ENCODE measurements at regions not wholly inside any gene's neighbourhood (a gene's known extent, or its start where the extent isn't known, plus 50 kb on each side); places are given as distances from the start of the nearest gene placed in this dataset.

DNA sequence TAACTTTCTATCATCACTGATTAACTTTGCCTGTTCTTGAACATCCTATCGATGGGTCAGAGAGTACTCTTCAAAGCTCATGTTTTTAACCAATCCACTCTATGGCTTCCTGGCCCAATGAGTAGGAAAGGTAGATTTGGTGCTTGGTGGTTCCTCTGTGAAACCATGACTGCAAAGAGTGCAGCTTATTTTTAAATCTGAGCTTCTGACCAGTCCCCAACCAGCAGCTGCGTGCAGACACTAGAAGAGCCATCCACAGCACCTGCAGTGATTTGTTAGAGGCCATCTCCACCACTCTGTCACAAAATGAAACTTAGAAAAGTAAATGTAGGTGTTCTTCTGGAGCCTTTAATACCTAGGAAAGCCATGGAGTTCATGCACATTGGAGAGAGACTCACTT lies 107.3 kb upstream of the WWC1 start:
- H3K9me2 ChIP-seq (replicated peaks; ENCODE audit: insufficient read depth), result no peaks in the 10 kb centered on the region
- H3K4me3 ChIP-seq, result no peak overlapping the region
- WGBS (ENCODE audit: low lambda C conversion rate, missing lambda C conversion rate), result 96% methylated on average over 2 of the region's 2 CpGs
- H3K27ac ChIP-seq, result no peak overlapping the region
- H3K4me2 ChIP-seq, result no peak overlapping the region
- H2AFZ ChIP-seq, result no peak overlapping the region
- TF ChIP-seq CTCF (IDR thresholded peaks at IDR 0.05; ENCODE audit: poor library complexity), result no peak
- TF ChIP-seq EZH2 (IDR thresholded peaks at IDR 0.05; ENCODE audit: borderline replicate concordance), result no peak
- TF ChIP-seq EZH2phosphoT487 (IDR thresholded peaks at IDR 0.05; ENCODE audit: low read depth, severe bottlenecking, unreplicated experiment), result no peak
- peaks cover 3% of the 10 kb centered on the region for H3K4me1 ChIP-seq (ENCODE audit: insufficient read depth)
- DNase-seq (ENCODE audit: low spot score), result no peak
- no peaks in the 10 kb centered on the region for H3K79me2 ChIP-seq
- H4K20me1 ChIP-seq (ENCODE audit: insufficient read depth, poor library complexity, severe bottlenecking), result no peaks in the 10 kb centered on the region
- no peaks in the 10 kb centered on the region for H3K9me3 ChIP-seq (ENCODE audit: low read depth)
- no peaks in the 10 kb centered on the region for H3K36me3 ChIP-seq (replicated peaks; ENCODE audit: insufficient read depth, low read depth)
- no peaks in the 10 kb centered on the region for H3K27me3 ChIP-seq

GRCh38 chr5:168186289-168187074 lies 105.0 kb upstream of the WWC1 start:
- Histone ChIP-seq H3K9me2 (replicated peaks; ENCODE audit: insufficient read depth) (no peaks in the 10 kb centered on the region), H3K4me1 (ENCODE audit: insufficient read depth) (no peaks in the 10 kb centered on the region), H3K79me2 (no peaks in the 10 kb centered on the region), H4K20me1 (ENCODE audit: insufficient read depth, poor library complexity, severe bottlenecking) (no peaks in the 10 kb centered on the region), H2AFZ (no peak overlapping the region), H3K4me2 (no peak overlapping the region), H3K4me3 (no peak overlapping the region), H3K9me3 (ENCODE audit: low read depth) (no peaks in the 10 kb centered on the region), H3K36me3 (replicated peaks; ENCODE audit: insufficient read depth, low read depth) (no peaks in the 10 kb centered on the region), H3K27me3 (no peaks in the 10 kb centered on the region), H3K27ac (no peak overlapping the region)
- peak; percentile 19 for DNase-seq (ENCODE audit: low spot score)
- no peak for TF ChIP-seq EZH2phosphoT487 (IDR thresholded peaks at IDR 0.05; ENCODE audit: low read depth, severe bottlenecking, unreplicated experiment)
- 72% methylated on average over 18 of the region's 18 CpGs for WGBS (ENCODE audit: low lambda C conversion rate, missing lambda C conversion rate)

GRCh38 chr5:168187614-168188013 lies 103.8 kb upstream of the WWC1 start:
- Histone ChIP-seq H3K4me2 (no peak overlapping the region), H3K9me3 (ENCODE audit: low read depth) (no peaks in the 10 kb centered on the region), H3K9me2 (replicated peaks; ENCODE audit: insufficient read depth) (no peaks in the 10 kb centered on the region), H3K79me2 (no peaks in the 10 kb centered on the region), H4K20me1 (ENCODE audit: insufficient read depth, poor library complexity, severe bottlenecking) (no peaks in the 10 kb centered on the region), H3K4me3 (no peak overlapping the region), H3K27ac (no peak overlapping the region), H3K36me3 (replicated peaks; ENCODE audit: insufficient read depth, low read depth) (no peaks in the 10 kb centered on the region), H3K27me3 (no peaks in the 10 kb centered on the region), H2AFZ (no peak overlapping the region), H3K4me1 (ENCODE audit: insufficient read depth) (no peaks in the 10 kb centered on the region)
- WGBS (ENCODE audit: low lambda C conversion rate, missing lambda C conversion rate), result 59% methylated on average over 6 of the region's 6 CpGs
- no peak for DNase-seq (ENCODE audit: low spot score)
- no peak for TF ChIP-seq EZH2phosphoT487 (IDR thresholded peaks at IDR 0.05; ENCODE audit: low read depth, severe bottlenecking, unreplicated experiment)
- TF ChIP-seq CTCF (IDR thresholded peaks at IDR 0.05; ENCODE audit: poor library complexity), result no peak
- no peak for TF ChIP-seq EZH2 (IDR thresholded peaks at IDR 0.05; ENCODE audit: borderline replicate concordance)

GRCh38 chr5:168188182-168188581 lies 103.3 kb upstream of the WWC1 start:
- Histone ChIP-seq H3K9me2 (replicated peaks; ENCODE audit: insufficient read depth) (no peaks in the 10 kb centered on the region), H2AFZ (no peak overlapping the region), H3K4me1 (ENCODE audit: insufficient read depth) (no peaks in the 10 kb centered on the region), H4K20me1 (ENCODE audit: insufficient read depth, poor library complexity, severe bottlenecking) (no peaks in the 10 kb centered on the region), H3K4me2 (no peak overlapping the region), H3K9me3 (ENCODE audit: low read depth) (no peaks in the 10 kb centered on the region), H3K36me3 (replicated peaks; ENCODE audit: insufficient read depth, low read depth) (no peaks in the 10 kb centered on the region), H3K4me3 (no peak overlapping the region), H3K27ac (no peak overlapping the region), H3K79me2 (no peaks in the 10 kb centered on the region), H3K27me3 (no peaks in the 10 kb centered on the region)
- 79% methylated on average over 8 of the region's 8 CpGs for WGBS (ENCODE audit: low lambda C conversion rate, missing lambda C conversion rate)
- TF ChIP-seq EZH2 (IDR thresholded peaks at IDR 0.05; ENCODE audit: borderline replicate concordance), result no peak
- no peak for TF ChIP-seq CTCF (IDR thresholded peaks at IDR 0.05; ENCODE audit: poor library complexity)
- TF ChIP-seq EZH2phosphoT487 (IDR thresholded peaks at IDR 0.05; ENCODE audit: low read depth, severe bottlenecking, unreplicated experiment), result no peak
- DNase-seq (ENCODE audit: low spot score), result no peak

All from hepatocyte (in vitro differentiated cells).